IPS-18c (cell line): ENCODE measurements at regions not wholly inside any gene's neighbourhood (a gene's known extent, or its start where the extent isn't known, plus 50 kb on each side); places are given as distances from the start of the nearest gene placed in this dataset.

Experiments used
- H3K4me3 ChIP-seq: 2 replicates; pipeline ENCODE4 v1.7.0; 2013; ENCODE audit warnings: low read depth, mild to moderate bottlenecking, low read length, moderate library complexity; ENCODE audit not compliant: insufficient read depth
- H3K9me3 ChIP-seq: one replicate; pipeline ENCODE4 v1.6.1; 2013; ENCODE audit warnings: mild to moderate bottlenecking, low read length, moderate library complexity; ENCODE audit not compliant: control insufficient read depth, insufficient read depth

- no peak overlapping the region for H3K4me3 ChIP-seq
- H3K9me3 ChIP-seq, result no peaks in the 10 kb centered on the region
Measured at GRCh38 chr11:112471731-112472130, 211.1 kb upstream of the PLET1 start.

GRCh38 chr11:112477152-112477551 lies 216.5 kb upstream of the PLET1 start:
- H3K4me3 ChIP-seq, result no peak overlapping the region
- no peaks in the 10 kb centered on the region for H3K9me3 ChIP-seq

- Histone ChIP-seq H3K4me3 (no peak overlapping the region), H3K9me3 (no peaks in the 10 kb centered on the region)
Measured at GRCh38 chr11:112477581-112478317, 217.1 kb upstream of the PLET1 start.

- Histone ChIP-seq H3K4me3 (no peak overlapping the region), H3K9me3 (no peaks in the 10 kb centered on the region)
Measured at GRCh38 chr11:112478806-112479205, 218.1 kb upstream of the PLET1 start.

- Histone ChIP-seq H3K4me3 (no peak overlapping the region), H3K9me3 (no peaks in the 10 kb centered on the region)
Measured at GRCh38 chr11:112481431-112481830, 220.8 kb upstream of the PLET1 start.

GRCh38 chr11:112481893-112482292 lies 221.2 kb upstream of the PLET1 start:
- no peaks in the 10 kb centered on the region for H3K9me3 ChIP-seq
- H3K4me3 ChIP-seq, result no peak overlapping the region

GRCh38 chr11:112485280-112485679 lies 224.6 kb upstream of the PLET1 start:
- Histone ChIP-seq H3K9me3 (no peaks in the 10 kb centered on the region), H3K4me3 (no peak overlapping the region)

GRCh38 chr11:112497826-112498225 lies 237.2 kb upstream of the PLET1 start:
- no peaks in the 10 kb centered on the region for H3K9me3 ChIP-seq
- no peak overlapping the region for H3K4me3 ChIP-seq

- no peak overlapping the region for H3K4me3 ChIP-seq
Measured at GRCh38 chr11:112498701-112499100, 238.0 kb upstream of the PLET1 start.

GRCh38 chr11:112499153-112499880 lies 238.7 kb upstream of the PLET1 start:
- Histone ChIP-seq H3K9me3 (no peaks in the 10 kb centered on the region), H3K4me3 (no peak overlapping the region)

More at GRCh38 chr11:112498701-112499100, 238.0 kb upstream of the PLET1 start:
- H3K9me3 ChIP-seq, result no peaks in the 10 kb centered on the region

- Histone ChIP-seq H3K4me3 (no peak overlapping the region), H3K9me3 (no peaks in the 10 kb centered on the region)
Measured at GRCh38 chr11:112499881-112500204, 239.2 kb upstream of the PLET1 start.

GRCh38 chr11:112503410-112503809 lies 242.8 kb upstream of the PLET1 start:
- Histone ChIP-seq H3K9me3 (no peaks in the 10 kb centered on the region), H3K4me3 (no peak overlapping the region)

GRCh38 chr11:112504056-112504455 lies 243.4 kb upstream of the PLET1 start:
- no peak overlapping the region for H3K4me3 ChIP-seq
- no peaks in the 10 kb centered on the region for H3K9me3 ChIP-seq

GRCh38 chr11:112506852-112507251 lies 246.2 kb upstream of the PLET1 start:
- Histone ChIP-seq H3K4me3 (no peak overlapping the region), H3K9me3 (no peaks in the 10 kb centered on the region)

GRCh38 chr11:112507281-112507680 lies 246.6 kb upstream of the PLET1 start:
- Histone ChIP-seq H3K4me3 (no peak overlapping the region), H3K9me3 (no peaks in the 10 kb centered on the region)

- Histone ChIP-seq H3K9me3 (no peaks in the 10 kb centered on the region), H3K4me3 (no peak overlapping the region)
Measured at GRCh38 chr11:112508750-112509149, 248.1 kb upstream of the PLET1 start.

GRCh38 chr11:112509300-112509699 lies 248.6 kb upstream of the PLET1 start:
- no peak overlapping the region for H3K4me3 ChIP-seq
- H3K9me3 ChIP-seq, result no peaks in the 10 kb centered on the region

- H3K9me3 ChIP-seq, result no peaks in the 10 kb centered on the region
- no peak overlapping the region for H3K4me3 ChIP-seq
Measured at GRCh38 chr11:112511271-112511670, 250.6 kb upstream of the PLET1 start.

- H3K4me3 ChIP-seq, result no peak overlapping the region
- no peaks in the 10 kb centered on the region for H3K9me3 ChIP-seq
Measured at GRCh38 chr11:112511911-112512310, 251.3 kb upstream of the PLET1 start.
